SU-DHL-6 (cell line): ENCODE measurements at regions not wholly inside any gene's neighbourhood (a gene's known extent, or its start where the extent isn't known, plus 50 kb on each side); places are given as distances from the start of the nearest gene placed in this dataset.

Source experiments
- EZH2phosphoT487 ChIP-seq: fragments of 200-600 bp; sonication (generic), shearing (Covaris generic); conservative IDR thresholded peaks from 2 replicates; pipeline ENCODE4 v1.6.1; 2018; ENCODE audit warnings: mild to moderate bottlenecking, antibody characterized with exemption, low read length, moderate library complexity, mixed read lengths
- TF ChIP-seq, protein P1 (sequence below): fragments of 200-600 bp; sonication (generic); IDR thresholded peaks from one replicate; pipeline ENCODE4 v1.5.1; 2017; ENCODE audit warnings: antibody characterized with exemption, mild to moderate bottlenecking, low read length, moderate library complexity; ENCODE audit not compliant: insufficient read depth, poor library complexity, severe bottlenecking

DNA sequence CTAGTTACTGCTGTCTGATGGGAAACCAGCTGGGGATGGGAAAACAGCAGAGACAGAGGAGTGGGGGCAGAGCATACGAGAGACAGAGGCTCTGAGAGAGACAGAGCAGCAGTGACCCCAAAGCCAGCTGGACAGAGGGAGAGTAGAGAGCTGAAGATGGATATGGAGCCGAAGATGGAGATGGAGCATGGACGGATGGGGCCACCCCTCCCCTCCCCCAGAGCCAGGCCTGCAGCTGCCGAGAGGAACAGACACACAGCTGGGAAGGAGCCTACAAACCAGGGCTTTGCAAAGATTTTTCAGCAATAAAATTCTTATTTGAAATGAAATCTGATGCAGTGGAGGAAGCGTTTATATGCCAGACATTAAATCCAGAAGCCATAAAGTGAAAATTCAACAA is 167.6 kb upstream of the LINGO1 start:
- TF ChIP-seq, protein P1, sequence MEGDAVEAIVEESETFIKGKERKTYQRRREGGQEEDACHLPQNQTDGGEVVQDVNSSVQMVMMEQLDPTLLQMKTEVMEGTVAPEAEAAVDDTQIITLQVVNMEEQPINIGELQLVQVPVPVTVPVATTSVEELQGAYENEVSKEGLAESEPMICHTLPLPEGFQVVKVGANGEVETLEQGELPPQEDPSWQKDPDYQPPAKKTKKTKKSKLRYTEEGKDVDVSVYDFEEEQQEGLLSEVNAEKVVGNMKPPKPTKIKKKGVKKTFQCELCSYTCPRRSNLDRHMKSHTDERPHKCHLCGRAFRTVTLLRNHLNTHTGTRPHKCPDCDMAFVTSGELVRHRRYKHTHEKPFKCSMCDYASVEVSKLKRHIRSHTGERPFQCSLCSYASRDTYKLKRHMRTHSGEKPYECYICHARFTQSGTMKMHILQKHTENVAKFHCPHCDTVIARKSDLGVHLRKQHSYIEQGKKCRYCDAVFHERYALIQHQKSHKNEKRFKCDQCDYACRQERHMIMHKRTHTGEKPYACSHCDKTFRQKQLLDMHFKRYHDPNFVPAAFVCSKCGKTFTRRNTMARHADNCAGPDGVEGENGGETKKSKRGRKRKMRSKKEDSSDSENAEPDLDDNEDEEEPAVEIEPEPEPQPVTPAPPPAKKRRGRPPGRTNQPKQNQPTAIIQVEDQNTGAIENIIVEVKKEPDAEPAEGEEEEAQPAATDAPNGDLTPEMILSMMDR: no peak
- no peak for TF ChIP-seq EZH2phosphoT487
